GM19372 (cell line): ENCODE measurements at regions not wholly inside any gene's neighbourhood (a gene's known extent, or its start where the extent isn't known, plus 50 kb on each side); places are given as distances from the start of the nearest gene placed in this dataset.
"Not testable (repeated sequence)": the region's sequence is repeated elsewhere in the genome, so short reads cannot be mapped to it uniquely, and the experiment has no call there.

Experiments used
- ATAC-seq: cut with Tn5 transposase; IDR thresholded peaks from one replicate; pipeline ENCODE4 v1.9.1; 2021; ENCODE audit warnings: mild to moderate bottlenecking, low read depth, moderate library complexity; ENCODE audit not compliant: unreplicated experiment

DNA sequence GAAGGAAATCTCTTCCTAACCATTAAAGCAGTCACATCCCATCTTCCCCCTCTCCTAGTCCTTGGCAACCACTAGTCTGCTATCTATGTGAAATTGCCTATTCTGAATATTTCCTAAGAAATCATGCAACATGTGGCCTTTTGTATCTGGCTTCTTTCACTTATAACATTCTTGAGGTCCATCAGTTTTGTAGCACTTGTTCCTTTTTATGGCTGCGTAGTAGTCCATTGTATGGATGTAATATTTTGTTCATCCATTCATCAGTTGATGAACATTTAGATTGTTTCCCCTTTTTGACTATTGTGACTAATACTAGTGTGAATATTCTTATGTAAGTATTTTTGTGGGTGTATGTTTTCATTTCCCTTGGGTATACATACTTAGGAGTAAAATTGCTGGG lies 878.7 kb upstream of the DEFB115 start:
- ATAC-seq, result not testable (repeated sequence)

DNA sequence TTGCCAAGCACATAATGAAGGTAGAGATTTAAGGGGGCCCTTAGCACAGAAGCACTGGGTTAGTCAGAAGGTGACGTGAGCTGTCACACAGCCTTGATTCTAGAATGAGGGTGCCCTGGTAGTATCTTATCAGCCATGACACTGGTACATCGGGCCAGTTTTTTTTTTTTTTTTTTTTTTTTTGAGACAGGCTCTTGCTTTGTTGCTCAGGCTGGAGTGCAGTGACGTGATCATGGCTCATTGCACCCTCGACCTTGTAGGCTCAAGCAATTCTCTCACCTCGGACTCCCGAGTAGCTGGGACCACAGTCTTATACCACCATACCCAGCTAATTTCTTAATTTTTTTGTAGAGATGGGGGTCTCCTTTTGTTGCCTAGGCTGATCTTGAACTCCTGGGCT lies 872.6 kb upstream of the DEFB115 start:
- ATAC-seq, result not testable (repeated sequence)

DNA sequence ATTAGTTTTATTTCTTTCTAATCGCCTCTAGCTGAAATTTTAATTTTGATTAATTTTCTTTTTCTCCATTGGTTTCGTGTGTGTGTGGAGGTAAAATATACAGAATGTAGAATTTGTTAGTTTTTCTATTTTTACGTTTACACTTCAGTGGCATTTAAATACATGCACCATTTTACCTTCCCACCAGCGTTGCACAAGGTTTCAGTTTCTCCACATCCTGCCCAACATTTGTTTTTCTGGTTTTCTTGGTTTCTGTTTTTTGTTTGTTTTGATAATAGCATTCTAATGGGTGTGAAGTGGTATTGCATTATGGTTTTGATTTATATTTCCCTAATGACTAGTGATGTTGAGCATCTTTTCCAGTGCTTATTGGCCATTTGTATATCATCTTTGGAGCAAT lies 871.4 kb upstream of the DEFB115 start:
- ATAC-seq, result not testable (repeated sequence)

DNA sequence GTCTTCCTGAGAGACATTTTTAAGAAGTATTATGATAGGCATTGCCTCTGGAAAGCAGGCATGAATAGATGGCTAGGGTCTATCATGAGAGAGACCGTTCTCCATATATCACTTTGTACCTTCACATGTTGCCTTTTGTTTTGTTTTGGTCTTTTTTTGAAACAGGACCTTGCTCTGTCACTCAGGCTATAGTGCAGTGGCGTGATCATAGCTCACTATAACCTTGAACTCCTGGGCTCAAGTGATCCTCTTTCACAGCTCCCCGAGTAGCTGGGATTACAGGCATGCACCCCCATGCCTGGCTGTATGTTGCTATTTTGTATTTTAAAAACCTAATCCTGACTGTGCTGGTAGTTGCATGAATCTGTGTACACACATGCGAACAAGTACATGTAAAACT lies 869.6 kb upstream of the DEFB115 start:
- ATAC-seq, result not testable (repeated sequence)

DNA sequence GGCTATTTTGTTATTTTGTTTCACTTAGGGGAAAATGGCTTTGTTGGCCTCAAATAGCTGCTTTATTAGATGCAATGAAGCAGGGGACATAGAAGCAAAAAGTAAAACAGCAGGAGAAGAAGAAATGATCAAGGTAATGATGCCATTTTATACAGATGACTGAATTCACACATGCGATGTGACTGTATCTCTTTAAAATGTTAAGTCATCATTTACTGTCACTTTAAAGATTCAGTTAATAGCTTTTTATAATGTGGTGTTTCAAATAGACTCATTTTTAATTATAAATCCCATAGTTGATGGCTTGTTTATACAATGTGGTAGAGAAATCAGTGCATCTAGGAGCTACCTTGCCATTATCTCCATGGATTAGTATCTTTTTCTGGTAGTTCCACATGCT lies 863.9 kb upstream of the DEFB115 start:
- not testable (repeated sequence) for ATAC-seq

DNA sequence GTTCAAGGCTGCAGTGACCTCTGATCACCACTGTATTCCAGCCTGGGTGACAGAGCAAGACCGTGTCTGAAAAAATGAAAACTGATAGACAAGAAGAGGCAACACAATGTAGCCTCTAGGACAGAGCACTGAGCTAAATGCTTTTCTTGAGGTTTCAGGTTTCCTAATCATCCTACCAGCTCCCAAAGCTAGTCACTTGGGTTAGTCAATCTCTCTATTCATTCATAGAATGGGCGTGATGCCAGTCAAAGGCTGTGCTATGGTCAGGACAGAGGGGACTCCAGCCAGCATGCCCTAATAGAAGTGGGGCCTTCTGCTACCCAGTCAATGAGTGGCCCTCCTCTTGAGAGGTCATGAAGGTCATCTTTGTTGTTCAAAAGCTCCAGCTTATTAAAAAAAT lies 860.4 kb upstream of the DEFB115 start:
- not testable (repeated sequence) for ATAC-seq

DNA sequence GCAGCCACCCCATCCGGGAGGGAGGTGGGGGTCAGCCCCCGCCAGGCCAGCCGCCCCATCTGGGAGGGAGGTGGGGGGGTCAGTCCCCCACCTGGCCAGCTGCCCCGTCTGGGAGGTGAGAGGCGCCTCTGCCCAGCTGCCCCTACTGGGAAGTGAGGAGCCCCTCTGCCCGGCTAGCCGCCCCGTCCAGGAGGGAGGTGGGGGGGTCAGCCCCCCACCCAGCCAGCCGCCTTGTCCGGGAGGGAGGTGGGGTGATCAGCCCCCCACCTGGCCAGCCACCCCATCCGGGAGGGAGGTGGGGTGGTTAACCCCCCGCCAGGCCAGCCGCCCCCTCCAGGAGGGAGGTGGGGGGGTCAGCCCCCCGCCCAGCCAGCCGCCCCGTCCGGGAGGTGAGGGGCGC lies 852.4 kb upstream of the DEFB115 start:
- not testable (repeated sequence) for ATAC-seq

DNA sequence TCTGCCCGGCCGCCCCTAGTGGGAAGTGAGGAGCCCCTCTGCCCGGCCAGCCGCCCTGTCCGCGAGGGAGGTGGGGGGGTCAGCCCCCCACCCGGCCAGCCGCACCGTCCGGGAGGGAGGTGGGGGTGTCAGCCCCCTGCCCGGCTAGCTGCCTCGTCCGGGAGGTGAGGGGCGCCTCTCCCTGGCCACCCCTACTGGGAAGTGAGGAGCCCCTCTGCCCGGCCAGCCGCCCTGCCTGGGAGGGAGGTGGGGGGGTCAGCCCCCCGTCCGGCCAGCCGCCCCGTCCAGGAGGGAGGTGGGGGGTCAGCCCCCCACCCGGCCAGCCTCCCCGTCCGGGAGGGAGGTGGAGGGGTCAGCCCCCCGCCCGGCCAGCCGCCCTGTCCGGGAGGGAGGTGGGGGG lies 851.9 kb upstream of the DEFB115 start:
- ATAC-seq, result not testable (repeated sequence)

DNA sequence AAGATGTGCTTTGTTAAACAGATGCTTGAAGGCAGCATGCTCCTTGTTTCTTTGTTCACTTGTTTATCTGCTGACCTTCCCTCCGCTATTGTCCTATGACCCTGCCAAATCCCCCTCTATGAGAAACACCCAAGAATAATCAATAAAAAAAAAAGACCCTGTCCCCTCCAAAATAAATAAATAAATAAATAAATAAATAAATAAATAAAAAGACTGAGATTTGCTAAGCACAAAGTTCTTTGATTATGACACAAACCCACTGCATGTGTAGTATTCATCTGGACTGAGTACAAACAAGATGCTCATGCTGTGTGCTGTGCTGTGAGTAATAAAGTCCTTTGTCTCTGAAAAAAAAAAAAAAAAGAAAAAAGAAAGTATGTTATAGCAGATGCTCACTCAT lies 851.1 kb upstream of the DEFB115 start:
- ATAC-seq, result not testable (repeated sequence)

DNA sequence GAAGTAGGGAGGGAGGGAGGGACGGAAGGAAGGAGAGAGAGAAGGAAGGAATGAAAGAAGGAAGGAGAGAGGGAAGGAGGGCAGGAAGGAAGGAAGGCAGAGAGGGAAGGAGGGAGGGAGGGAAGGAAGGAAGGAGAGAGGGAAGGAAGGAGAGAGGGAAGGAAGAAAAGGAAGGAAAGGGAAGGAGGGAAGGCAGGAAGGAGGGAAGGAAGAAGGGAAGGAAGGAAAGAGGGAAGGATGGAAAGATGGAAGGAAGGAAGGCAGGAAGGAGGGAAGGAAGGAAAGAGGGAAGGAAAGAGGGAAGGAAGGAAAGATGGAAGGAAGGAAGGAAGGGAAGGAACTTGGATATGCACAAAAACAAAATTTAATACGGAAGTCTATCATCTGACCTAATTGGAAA lies 844.5 kb upstream of the DEFB115 start:
- ATAC-seq, result no peak

DNA sequence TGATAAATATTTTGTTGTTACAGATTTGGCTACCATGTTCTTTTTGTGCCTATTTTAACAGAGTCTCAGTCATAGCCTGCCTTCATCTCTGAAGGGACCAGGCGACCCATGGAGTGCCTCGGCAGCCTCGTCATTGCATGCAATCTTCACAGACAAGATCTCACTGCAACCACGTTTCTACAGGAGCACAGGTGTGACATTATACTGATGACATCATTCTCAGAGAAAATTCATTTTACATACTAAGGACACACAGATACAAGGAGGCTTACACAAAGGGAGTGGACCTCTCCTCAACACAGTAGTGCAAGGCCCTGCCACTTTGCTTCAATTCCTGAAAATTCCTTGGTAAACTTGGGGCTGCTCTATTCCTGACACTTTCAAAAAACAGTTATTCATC lies 840.1 kb upstream of the DEFB115 start:
- not testable (repeated sequence) for ATAC-seq

DNA sequence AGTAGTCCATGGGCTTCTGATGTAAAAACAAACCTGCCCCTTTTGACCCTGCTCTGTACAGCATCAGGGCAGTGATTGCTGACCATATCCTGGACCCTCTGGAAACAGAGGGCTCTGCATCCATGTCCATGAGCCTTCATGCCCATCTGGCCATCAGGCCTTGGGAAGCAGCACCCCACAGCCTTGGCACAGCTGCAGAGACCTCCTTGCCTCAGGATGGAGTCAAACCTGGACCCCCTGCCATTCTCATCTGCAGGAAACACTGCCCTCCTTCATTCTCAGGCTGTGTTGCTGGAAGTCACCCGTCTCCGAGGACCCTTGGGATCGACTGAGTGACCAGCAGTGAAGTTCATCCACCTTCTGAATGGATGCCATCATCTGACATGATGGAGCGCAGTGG lies 839.1 kb upstream of the DEFB115 start:
- not testable (repeated sequence) for ATAC-seq

DNA sequence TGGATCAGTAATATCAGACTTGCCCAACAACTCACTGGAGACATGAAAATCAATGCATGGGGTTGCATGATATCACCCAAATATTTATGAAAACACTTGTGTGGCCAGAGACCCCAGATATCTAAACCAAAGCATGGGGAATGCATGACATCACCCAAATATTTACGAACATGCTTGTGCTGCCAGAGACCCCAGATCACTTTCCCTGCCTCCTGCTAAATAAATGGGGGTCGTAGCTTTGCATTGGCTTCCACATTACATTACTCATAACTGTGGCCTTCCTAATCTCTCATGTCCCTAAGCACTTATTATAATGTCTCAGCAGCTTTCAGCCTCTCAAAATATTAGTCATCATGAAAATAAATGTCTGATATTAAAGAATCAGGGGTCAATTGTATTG lies 838.0 kb upstream of the DEFB115 start:
- ATAC-seq, result no peak

DNA sequence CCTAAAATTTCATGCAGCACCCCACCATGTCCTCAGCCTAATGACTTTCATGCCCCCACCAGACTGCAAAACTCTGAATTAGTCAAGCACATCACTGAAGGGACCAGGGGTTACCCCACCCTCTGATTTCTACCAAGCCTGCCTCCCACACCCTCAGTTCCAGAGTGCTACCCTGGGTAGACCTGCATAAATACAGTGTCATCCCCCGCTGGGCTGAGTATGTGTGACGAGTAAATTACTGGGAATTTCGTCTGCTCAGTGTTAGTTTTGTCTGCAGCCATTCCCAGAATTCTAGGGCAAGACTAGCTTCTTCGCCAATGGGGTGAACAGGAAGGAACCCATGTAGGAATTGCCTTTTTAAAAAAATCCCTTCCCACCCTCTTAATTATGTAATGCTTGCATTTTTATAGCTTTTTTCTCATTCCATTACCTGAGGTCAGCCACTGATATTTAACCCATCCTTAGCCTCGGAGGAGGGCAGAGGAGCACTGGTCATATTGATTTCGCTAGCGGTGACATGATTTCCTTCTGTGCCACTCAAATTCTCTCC lies 837.5 kb upstream of the DEFB115 start:
- not testable (repeated sequence) for ATAC-seq
